HEK293 (cell line): ENCODE measurements at regions not wholly inside any gene's neighbourhood (a gene's known extent, or its start where the extent isn't known, plus 50 kb on each side); places are given as distances from the start of the nearest gene placed in this dataset.

Source experiments
- CTCF ChIA-PET: fragments of 350-600 bp; formaldehyde crosslinking; extraction: SDS; loops from one replicate; lab custom pipeline; 2021; ENCODE audit warnings: antibody characterized with exemption; lab: Yijun Ruan, JAX
- POLR2A ChIA-PET: fragments of 300-600 bp; formaldehyde crosslinking; extraction: SDS; loops from one replicate; lab custom pipeline; 2020; ENCODE audit warnings: antibody characterized with exemption, inconsistent platforms; lab: Yijun Ruan, JAX
- H3K27ac ChIP-seq: fragments of 200-500 bp; sonication (Bioruptor generic); 2 replicates; pipeline ENCODE4 v1.5.1; 2014; ENCODE audit warnings: low read depth, low read length, control low read depth, inconsistent platforms; ENCODE audit errors: extremely low read depth
- H3K36me3 ChIP-seq, 2 experiments: fragments of 200-500 bp in 1 of 2; sonication (Bioruptor generic) in 1 of 2; 1 replicate in 1 of 2; 2 replicates in 1 of 2; pipeline ENCODE4 v1.5.1; 2014 to 2017; ENCODE audit warnings: inconsistent platforms in 2 of 2, low read length in 2 of 2; ENCODE audit not compliant: control insufficient read depth in 2 of 2, insufficient read depth in 1 of 2
- H3K4me1 ChIP-seq: fragments of 200-500 bp; sonication (Bioruptor generic); 2 replicates; pipeline ENCODE4 v1.5.1; 2014; ENCODE audit warnings: mild to moderate bottlenecking, low read length, inconsistent platforms; ENCODE audit not compliant: control insufficient read depth, insufficient read depth
- H3K4me3 ChIP-seq: 2 replicates; pipeline ENCODE4 v1.5.1; 2011; ENCODE audit warnings: low read depth, mild to moderate bottlenecking, control low read depth, low read length, moderate library complexity
- H3K9me3 ChIP-seq: fragments of 200-500 bp; sonication (Bioruptor generic); 2 replicates; pipeline ENCODE4 v1.5.1; 2014; ENCODE audit warnings: low read depth, low read length, inconsistent platforms; ENCODE audit not compliant: control insufficient read depth, insufficient read depth
- FEZF1 ChIP-seq: fragments of 450-650 bp; formaldehyde crosslinking; IDR thresholded peaks from 2 replicates; pipeline ENCODE4 v1.5.1; 2016; ENCODE audit warnings: missing biosample characterization, missing genetic modification characterization
- HOXA7 ChIP-seq: sonication (generic); formaldehyde crosslinking; IDR thresholded peaks from 2 replicates; pipeline ENCODE4 v1.8.1; 2022; ENCODE audit warnings: missing genetic modification reagents, borderline replicate concordance
- KLF1 ChIP-seq: fragments of 450-650 bp; formaldehyde crosslinking; IDR thresholded peaks from 2 replicates; pipeline ENCODE4 v1.5.1; 2016; ENCODE audit warnings: missing biosample characterization, missing genetic modification characterization
- KLF9 ChIP-seq: fragments of 450-650 bp; formaldehyde crosslinking; IDR thresholded peaks from 2 replicates; pipeline ENCODE4 v1.5.1; 2016; ENCODE audit warnings: missing biosample characterization, missing genetic modification characterization, low read depth
- ZFHX2 ChIP-seq: fragments of 450-650 bp; formaldehyde crosslinking; conservative IDR thresholded peaks from 2 replicates; pipeline ENCODE4 v1.5.1; 2016; ENCODE audit warnings: missing biosample characterization, missing genetic modification characterization
- ZNF24 ChIP-seq: fragments of 450-650 bp; formaldehyde crosslinking; IDR thresholded peaks from 2 replicates; pipeline ENCODE4 v1.5.1; 2016; ENCODE audit warnings: missing biosample characterization, missing genetic modification characterization
- ZNF362 ChIP-seq: fragments of 450-650 bp; formaldehyde crosslinking; IDR thresholded peaks from 2 replicates; pipeline ENCODE4 v1.5.1; 2016; ENCODE audit warnings: missing biosample characterization, missing genetic modification characterization
- ZNF48 ChIP-seq: fragments of 450-650 bp; formaldehyde crosslinking; IDR thresholded peaks from 2 replicates; pipeline ENCODE4 v1.5.1; 2016; ENCODE audit warnings: missing biosample characterization, missing genetic modification characterization
- ZNF670 ChIP-seq: fragments of 450-650 bp; formaldehyde crosslinking; IDR thresholded peaks from 2 replicates; pipeline ENCODE4 v1.5.1; 2016; ENCODE audit warnings: missing biosample characterization, missing genetic modification characterization, low read depth
- ZNF791 ChIP-seq: fragments of 450-650 bp; formaldehyde crosslinking; IDR thresholded peaks from 2 replicates; pipeline ENCODE4 v1.5.1; 2016; ENCODE audit warnings: missing biosample characterization, missing genetic modification characterization
- TF ChIP-seq, protein P1 (sequence below): fragments of 450-650 bp; formaldehyde crosslinking; IDR thresholded peaks from 2 replicates; pipeline ENCODE4 v1.5.1; 2016; ENCODE audit warnings: missing biosample characterization, missing genetic modification characterization, borderline replicate concordance
- TF ChIP-seq, protein P2 (sequence below): fragments of 450-650 bp; formaldehyde crosslinking; IDR thresholded peaks from 2 replicates; pipeline ENCODE4 v1.5.1; 2016; ENCODE audit warnings: missing biosample characterization, missing genetic modification characterization
- TF ChIP-seq, protein P3 (sequence below): fragments of 450-650 bp; formaldehyde crosslinking; IDR thresholded peaks from 2 replicates; pipeline ENCODE4 v1.5.1; 2016; ENCODE audit warnings: missing biosample characterization, missing genetic modification characterization
- TF ChIP-seq, protein P4 (sequence below): fragments of 450-650 bp; formaldehyde crosslinking; IDR thresholded peaks from 2 replicates; pipeline ENCODE4 v1.5.1; 2017; ENCODE audit warnings: missing biosample characterization, missing genetic modification characterization

GRCh38 chr1:218224101-218224500 is 61.0 kb upstream of the RRP15 start:
- CTCF ChIA-PET, result interaction anchor here (0.6 to 0.7 kb wide), 2 partner anchors 1271 to 1634 kb away, joined by 3 read pairs; no protein-coding TSS in a partner anchor
- H3K9me3 ChIP-seq, result no peaks in the 10 kb centered on the region
- no peak overlapping the region for H3K27ac ChIP-seq
- POLR2A ChIA-PET, result no interaction called here
- no peak for TF ChIP-seq FEZF1 (tag by site-specific recombination)
- no peak for TF ChIP-seq ZNF362 (tag by site-specific recombination)
- TF ChIP-seq, protein P1, sequence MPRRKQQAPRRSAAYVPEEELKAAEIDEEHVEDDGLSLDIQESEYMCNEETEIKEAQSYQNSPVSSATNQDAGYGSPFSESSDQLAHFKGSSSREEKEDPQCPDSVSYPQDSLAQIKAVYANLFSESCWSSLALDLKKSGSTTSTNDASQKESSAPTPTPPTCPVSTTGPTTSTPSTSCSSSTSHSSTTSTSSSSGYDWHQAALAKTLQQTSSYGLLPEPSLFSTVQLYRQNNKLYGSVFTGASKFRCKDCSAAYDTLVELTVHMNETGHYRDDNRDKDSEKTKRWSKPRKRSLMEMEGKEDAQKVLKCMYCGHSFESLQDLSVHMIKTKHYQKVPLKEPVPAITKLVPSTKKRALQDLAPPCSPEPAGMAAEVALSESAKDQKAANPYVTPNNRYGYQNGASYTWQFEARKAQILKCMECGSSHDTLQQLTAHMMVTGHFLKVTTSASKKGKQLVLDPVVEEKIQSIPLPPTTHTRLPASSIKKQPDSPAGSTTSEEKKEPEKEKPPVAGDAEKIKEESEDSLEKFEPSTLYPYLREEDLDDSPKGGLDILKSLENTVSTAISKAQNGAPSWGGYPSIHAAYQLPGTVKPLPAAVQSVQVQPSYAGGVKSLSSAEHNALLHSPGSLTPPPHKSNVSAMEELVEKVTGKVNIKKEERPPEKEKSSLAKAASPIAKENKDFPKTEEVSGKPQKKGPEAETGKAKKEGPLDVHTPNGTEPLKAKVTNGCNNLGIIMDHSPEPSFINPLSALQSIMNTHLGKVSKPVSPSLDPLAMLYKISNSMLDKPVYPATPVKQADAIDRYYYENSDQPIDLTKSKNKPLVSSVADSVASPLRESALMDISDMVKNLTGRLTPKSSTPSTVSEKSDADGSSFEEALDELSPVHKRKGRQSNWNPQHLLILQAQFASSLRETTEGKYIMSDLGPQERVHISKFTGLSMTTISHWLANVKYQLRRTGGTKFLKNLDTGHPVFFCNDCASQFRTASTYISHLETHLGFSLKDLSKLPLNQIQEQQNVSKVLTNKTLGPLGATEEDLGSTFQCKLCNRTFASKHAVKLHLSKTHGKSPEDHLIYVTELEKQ, result no peak
- TF ChIP-seq, protein P2, sequence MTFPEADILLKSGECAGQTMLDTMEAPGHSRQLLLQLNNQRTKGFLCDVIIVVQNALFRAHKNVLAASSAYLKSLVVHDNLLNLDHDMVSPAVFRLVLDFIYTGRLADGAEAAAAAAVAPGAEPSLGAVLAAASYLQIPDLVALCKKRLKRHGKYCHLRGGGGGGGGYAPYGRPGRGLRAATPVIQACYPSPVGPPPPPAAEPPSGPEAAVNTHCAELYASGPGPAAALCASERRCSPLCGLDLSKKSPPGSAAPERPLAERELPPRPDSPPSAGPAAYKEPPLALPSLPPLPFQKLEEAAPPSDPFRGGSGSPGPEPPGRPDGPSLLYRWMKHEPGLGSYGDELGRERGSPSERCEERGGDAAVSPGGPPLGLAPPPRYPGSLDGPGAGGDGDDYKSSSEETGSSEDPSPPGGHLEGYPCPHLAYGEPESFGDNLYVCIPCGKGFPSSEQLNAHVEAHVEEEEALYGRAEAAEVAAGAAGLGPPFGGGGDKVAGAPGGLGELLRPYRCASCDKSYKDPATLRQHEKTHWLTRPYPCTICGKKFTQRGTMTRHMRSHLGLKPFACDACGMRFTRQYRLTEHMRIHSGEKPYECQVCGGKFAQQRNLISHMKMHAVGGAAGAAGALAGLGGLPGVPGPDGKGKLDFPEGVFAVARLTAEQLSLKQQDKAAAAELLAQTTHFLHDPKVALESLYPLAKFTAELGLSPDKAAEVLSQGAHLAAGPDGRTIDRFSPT, result no peak
- TF ChIP-seq, protein P3, sequence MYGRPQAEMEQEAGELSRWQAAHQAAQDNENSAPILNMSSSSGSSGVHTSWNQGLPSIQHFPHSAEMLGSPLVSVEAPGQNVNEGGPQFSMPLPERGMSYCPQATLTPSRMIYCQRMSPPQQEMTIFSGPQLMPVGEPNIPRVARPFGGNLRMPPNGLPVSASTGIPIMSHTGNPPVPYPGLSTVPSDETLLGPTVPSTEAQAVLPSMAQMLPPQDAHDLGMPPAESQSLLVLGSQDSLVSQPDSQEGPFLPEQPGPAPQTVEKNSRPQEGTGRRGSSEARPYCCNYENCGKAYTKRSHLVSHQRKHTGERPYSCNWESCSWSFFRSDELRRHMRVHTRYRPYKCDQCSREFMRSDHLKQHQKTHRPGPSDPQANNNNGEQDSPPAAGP (tag by site-specific recombination), result no peak
- no peak for TF ChIP-seq ZNF48 (tag by site-specific recombination)
- TF ChIP-seq ZNF670, result no peak
- no peak for TF ChIP-seq ZNF791
- no peak for TF ChIP-seq HOXA7 (CRISPR knock-in tag)
- no peaks in the 10 kb centered on the region for H3K36me3 ChIP-seq
- no peaks in the 10 kb centered on the region for H3K4me1 ChIP-seq
- H3K4me3 ChIP-seq, result no peak overlapping the region

DNA sequence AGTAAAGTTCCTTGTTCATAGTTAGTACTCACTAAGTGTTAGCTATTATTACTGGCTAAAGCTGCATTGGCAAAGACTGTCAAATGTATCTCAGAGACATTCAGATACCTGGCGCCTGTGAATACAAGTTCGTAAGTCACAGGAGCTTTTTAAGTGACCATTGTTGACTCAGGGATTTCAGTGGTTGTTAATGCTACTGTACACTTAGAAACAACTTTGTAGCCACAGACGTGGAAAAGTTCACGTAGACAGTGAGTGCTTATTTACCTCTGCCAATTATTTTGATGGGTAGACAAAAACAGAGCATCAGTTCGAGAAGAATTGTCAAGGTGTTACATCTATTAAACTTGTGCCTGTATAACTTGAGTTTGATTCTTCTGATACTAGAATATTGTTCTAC is 59.1 kb upstream of the RRP15 start:
- ChIA-PET CTCF (interaction anchor here (0.5 kb wide), 1 partner anchor 988 kb away, joined by 8 read pairs; no protein-coding TSS in a partner anchor), POLR2A (no interaction called here)
- no peak for TF ChIP-seq KLF9 (tag by site-specific recombination)
- TF ChIP-seq ZNF24 (tag by site-specific recombination), result no peak
- TF ChIP-seq, protein P4, sequence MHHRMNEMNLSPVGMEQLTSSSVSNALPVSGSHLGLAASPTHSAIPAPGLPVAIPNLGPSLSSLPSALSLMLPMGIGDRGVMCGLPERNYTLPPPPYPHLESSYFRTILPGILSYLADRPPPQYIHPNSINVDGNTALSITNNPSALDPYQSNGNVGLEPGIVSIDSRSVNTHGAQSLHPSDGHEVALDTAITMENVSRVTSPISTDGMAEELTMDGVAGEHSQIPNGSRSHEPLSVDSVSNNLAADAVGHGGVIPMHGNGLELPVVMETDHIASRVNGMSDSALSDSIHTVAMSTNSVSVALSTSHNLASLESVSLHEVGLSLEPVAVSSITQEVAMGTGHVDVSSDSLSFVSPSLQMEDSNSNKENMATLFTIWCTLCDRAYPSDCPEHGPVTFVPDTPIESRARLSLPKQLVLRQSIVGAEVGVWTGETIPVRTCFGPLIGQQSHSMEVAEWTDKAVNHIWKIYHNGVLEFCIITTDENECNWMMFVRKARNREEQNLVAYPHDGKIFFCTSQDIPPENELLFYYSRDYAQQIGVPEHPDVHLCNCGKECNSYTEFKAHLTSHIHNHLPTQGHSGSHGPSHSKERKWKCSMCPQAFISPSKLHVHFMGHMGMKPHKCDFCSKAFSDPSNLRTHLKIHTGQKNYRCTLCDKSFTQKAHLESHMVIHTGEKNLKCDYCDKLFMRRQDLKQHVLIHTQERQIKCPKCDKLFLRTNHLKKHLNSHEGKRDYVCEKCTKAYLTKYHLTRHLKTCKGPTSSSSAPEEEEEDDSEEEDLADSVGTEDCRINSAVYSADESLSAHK (tag by site-specific recombination), result no peak
- no peak for TF ChIP-seq KLF1 (tag by site-specific recombination)
- TF ChIP-seq ZFHX2, result no peak
- TF ChIP-seq, protein P3 (tag by site-specific recombination), result no peak
- no peak for TF ChIP-seq ZNF670
- Histone ChIP-seq H3K27ac (no peak overlapping the region), H3K9me3 (no peaks in the 10 kb centered on the region), H3K4me3 (no peak overlapping the region), H3K36me3 (no peaks in the 10 kb centered on the region), H3K4me1 (no peaks in the 10 kb centered on the region)
